Keratinocyte (primary cell): ENCODE measurements at regions not wholly inside any gene's neighbourhood (a gene's known extent, or its start where the extent isn't known, plus 50 kb on each side); places are given as distances from the start of the nearest gene placed in this dataset.

ENCODE experiments used
- CTCF ChIP-seq, 3 experiments: IDR thresholded peaks in 1 of 3; conservative IDR thresholded peaks in 1 of 3; optimal IDR thresholded peaks in 1 of 3; 2 replicates in 2 of 3; 3 replicates in 1 of 3; pipeline versions ENCODE3 to v1.5.1; 2011; ENCODE audit warnings: low read length in 3 of 3, mild to moderate bottlenecking in 3 of 3, moderate library complexity in 2 of 3, control low read depth in 1 of 3, inconsistent platforms in 1 of 3; ENCODE audit not compliant: insufficient read depth in 2 of 3; ENCODE audit errors: extremely low read depth in 1 of 3
- EZH2 ChIP-seq: IDR thresholded peaks from one replicate; pipeline ENCODE4 v1.6.1; 2012; ENCODE audit warnings: inconsistent platforms, mild to moderate bottlenecking, low read length, moderate library complexity

DNA sequence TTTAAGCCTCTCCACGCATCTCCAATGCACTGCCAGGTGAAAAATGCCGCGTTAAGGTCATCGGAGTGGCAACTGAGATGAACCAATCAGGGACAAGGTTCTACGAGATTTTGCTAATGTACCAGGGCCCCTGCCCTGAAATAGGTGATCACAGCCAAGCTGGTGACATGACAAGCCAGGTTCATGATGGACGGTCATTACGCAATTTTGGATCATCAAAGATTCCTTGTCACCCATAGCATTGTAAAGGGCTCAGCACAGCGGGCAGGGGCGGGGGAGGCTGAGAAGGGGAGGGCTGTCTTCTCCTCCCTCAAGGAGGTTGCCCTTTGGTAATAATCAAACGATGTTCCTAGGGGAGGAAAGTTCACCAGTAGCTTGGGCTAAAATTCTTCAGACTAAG is 475.5 kb downstream of the NPHP4 start:
- TF ChIP-seq CTCF (optimal IDR thresholded peaks at IDR 0.05 in 1 of 3, IDR thresholded peaks at IDR 0.05 in 1 of 3, conservative IDR thresholded peaks at IDR 0.05 in 1 of 3; ENCODE audit: extremely low read depth in 1 of 3, insufficient read depth in 2 of 3, low read length in 3 of 3) (no peak), EZH2 (no peak)
